HepG2 (cell line): ENCODE measurements at regions not wholly inside any gene's neighbourhood (a gene's known extent, or its start where the extent isn't known, plus 50 kb on each side); places are given as distances from the start of the nearest gene placed in this dataset.
"Not testable (repeated sequence)": the region's sequence is repeated elsewhere in the genome, so short reads cannot be mapped to it uniquely, and the experiment has no call there.

Experiments used
- EZH2 ChIP-seq: conservative IDR thresholded peaks from 2 replicates; pipeline ENCODE4 v1.6.1; 2012; ENCODE audit warnings: mild to moderate bottlenecking, low read depth, low read length, moderate library complexity
- FOXJ3 ChIP-seq: sonication (generic); formaldehyde crosslinking; IDR thresholded peaks from 2 replicates; pipeline ENCODE4 v1.4.0; 2020; ENCODE audit warnings: missing genetic modification reagents, mild to moderate bottlenecking, borderline replicate concordance
- MAFF ChIP-seq: IDR thresholded peaks from 2 replicates; pipeline ENCODE4 v1.6.1; 2011; ENCODE audit warnings: low read depth, low read length, improper control_type of control experiment
- POLR2A ChIP-seq, 2 experiments: IDR thresholded peaks; 2 replicates each; pipeline ENCODE4 v1.6.1; 2011; ENCODE audit warnings: low read depth in 2 of 2, low read length in 2 of 2, mild to moderate bottlenecking in 1 of 2, moderate library complexity in 1 of 2; ENCODE audit not compliant: insufficient read depth in 1 of 2
- ZMYM2 ChIP-seq: sonication (generic); formaldehyde crosslinking; IDR thresholded peaks from 2 replicates; pipeline ENCODE4 v1.8.0; 2022; ENCODE audit warnings: mild to moderate bottlenecking, missing genetic modification reagents
- TF ChIP-seq, protein P1 (sequence below): sonication (generic); formaldehyde crosslinking; IDR thresholded peaks from 2 replicates; pipeline ENCODE4 v1.5.0; 2020; ENCODE audit warnings: mild to moderate bottlenecking, missing genetic modification reagents, moderate library complexity
- TF ChIP-seq, protein P2 (sequence below), 2 experiments: IDR thresholded peaks; 2 replicates each; pipeline ENCODE4 v1.6.1; 2011 to 2012; ENCODE audit warnings: low read length in 2 of 2, borderline replicate concordance in 1 of 2, low read depth in 1 of 2, mild to moderate bottlenecking in 1 of 2, moderate library complexity in 1 of 2

DNA sequence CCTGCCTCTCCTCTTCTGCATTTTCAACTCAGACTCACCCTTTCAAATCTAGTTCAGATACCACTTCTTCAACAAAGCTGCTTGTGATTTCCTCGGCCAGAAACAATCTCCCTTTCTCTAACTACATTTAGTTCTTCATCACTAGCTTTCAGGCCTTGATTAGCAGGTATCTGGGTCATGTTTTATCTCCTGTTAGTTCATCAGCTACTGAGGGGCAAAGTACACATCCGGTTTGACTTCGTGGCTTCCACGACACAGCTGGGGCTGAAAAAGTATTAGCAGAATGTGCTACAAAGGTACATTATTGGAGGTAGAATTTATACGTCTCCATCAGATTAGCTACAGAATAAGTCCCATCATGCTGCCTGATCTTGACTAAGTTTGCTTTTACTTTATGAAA is 197.2 kb upstream of the PRKX start:
- TF ChIP-seq, protein P1, sequence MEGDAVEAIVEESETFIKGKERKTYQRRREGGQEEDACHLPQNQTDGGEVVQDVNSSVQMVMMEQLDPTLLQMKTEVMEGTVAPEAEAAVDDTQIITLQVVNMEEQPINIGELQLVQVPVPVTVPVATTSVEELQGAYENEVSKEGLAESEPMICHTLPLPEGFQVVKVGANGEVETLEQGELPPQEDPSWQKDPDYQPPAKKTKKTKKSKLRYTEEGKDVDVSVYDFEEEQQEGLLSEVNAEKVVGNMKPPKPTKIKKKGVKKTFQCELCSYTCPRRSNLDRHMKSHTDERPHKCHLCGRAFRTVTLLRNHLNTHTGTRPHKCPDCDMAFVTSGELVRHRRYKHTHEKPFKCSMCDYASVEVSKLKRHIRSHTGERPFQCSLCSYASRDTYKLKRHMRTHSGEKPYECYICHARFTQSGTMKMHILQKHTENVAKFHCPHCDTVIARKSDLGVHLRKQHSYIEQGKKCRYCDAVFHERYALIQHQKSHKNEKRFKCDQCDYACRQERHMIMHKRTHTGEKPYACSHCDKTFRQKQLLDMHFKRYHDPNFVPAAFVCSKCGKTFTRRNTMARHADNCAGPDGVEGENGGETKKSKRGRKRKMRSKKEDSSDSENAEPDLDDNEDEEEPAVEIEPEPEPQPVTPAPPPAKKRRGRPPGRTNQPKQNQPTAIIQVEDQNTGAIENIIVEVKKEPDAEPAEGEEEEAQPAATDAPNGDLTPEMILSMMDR (CRISPR knock-in tag) = not testable (repeated sequence)
- TF ChIP-seq POLR2A (IDR thresholded peaks at IDR 0.05; ENCODE audit: insufficient read depth in 1 of 2, low read depth in 2 of 2, low read length in 2 of 2); FOXJ3 (CRISPR knock-in tag); MAFF; EZH2; ZMYM2 (CRISPR knock-in tag): not testable (repeated sequence)
- TF ChIP-seq, protein P2, sequence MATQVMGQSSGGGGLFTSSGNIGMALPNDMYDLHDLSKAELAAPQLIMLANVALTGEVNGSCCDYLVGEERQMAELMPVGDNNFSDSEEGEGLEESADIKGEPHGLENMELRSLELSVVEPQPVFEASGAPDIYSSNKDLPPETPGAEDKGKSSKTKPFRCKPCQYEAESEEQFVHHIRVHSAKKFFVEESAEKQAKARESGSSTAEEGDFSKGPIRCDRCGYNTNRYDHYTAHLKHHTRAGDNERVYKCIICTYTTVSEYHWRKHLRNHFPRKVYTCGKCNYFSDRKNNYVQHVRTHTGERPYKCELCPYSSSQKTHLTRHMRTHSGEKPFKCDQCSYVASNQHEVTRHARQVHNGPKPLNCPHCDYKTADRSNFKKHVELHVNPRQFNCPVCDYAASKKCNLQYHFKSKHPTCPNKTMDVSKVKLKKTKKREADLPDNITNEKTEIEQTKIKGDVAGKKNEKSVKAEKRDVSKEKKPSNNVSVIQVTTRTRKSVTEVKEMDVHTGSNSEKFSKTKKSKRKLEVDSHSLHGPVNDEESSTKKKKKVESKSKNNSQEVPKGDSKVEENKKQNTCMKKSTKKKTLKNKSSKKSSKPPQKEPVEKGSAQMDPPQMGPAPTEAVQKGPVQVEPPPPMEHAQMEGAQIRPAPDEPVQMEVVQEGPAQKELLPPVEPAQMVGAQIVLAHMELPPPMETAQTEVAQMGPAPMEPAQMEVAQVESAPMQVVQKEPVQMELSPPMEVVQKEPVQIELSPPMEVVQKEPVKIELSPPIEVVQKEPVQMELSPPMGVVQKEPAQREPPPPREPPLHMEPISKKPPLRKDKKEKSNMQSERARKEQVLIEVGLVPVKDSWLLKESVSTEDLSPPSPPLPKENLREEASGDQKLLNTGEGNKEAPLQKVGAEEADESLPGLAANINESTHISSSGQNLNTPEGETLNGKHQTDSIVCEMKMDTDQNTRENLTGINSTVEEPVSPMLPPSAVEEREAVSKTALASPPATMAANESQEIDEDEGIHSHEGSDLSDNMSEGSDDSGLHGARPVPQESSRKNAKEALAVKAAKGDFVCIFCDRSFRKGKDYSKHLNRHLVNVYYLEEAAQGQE (IDR thresholded peaks at IDR 0.05; ENCODE audit: borderline replicate concordance in 1 of 2, low read depth in 1 of 2, low read length in 2 of 2) = not testable (repeated sequence)
